Retinal pigment epithelial cell (primary cell): ENCODE measurements at regions not wholly inside any gene's neighbourhood (a gene's known extent, or its start where the extent isn't known, plus 50 kb on each side); places are given as distances from the start of the nearest gene placed in this dataset.

Experiments
- DNase-seq: peaks from one replicate; pipeline ENCODE4 v3.0.0-alpha.2; 2010; ENCODE audit warnings: low read depth
- H3K4me3 ChIP-seq: 2 replicates; pipeline ENCODE4 v1.5.1; 2011; ENCODE audit warnings: mild to moderate bottlenecking, low read length, control low read depth, moderate library complexity
- CTCF ChIP-seq: conservative IDR thresholded peaks from 2 replicates; pipeline ENCODE4 v1.5.1; 2011; ENCODE audit warnings: low read depth, low read length, control low read depth, inconsistent platforms

GRCh38 chr17:71966459-71967313 is 154.1 kb upstream of the SOX9 start:
- TF ChIP-seq CTCF, result no peak
- no peak overlapping the region for H3K4me3 ChIP-seq
- no peak for DNase-seq

GRCh38 chr17:71969500-71969899 is 151.3 kb upstream of the SOX9 start:
- no peak for TF ChIP-seq CTCF
- H3K4me3 ChIP-seq, result no peak overlapping the region
- DNase-seq, result no peak

GRCh38 chr17:71970312-71970711 is 150.5 kb upstream of the SOX9 start:
- H3K4me3 ChIP-seq, result no peak overlapping the region
- DNase-seq, result no peak
- TF ChIP-seq CTCF, result no peak

GRCh38 chr17:71974051-71974450 is 146.8 kb upstream of the SOX9 start:
- no peak overlapping the region for H3K4me3 ChIP-seq
- peak; percentile 26 for DNase-seq
- no peak for TF ChIP-seq CTCF

- H3K4me3 ChIP-seq, result no peak overlapping the region
- DNase-seq, result no peak
- no peak for TF ChIP-seq CTCF
Measured at GRCh38 chr17:71975331-71975801, 145.5 kb upstream of the SOX9 start.

GRCh38 chr17:71976011-71976649 is 144.7 kb upstream of the SOX9 start:
- TF ChIP-seq CTCF, result no peak
- no peak overlapping the region for H3K4me3 ChIP-seq
- peak; percentile 62 for DNase-seq
